ENCODE measurements at regions not wholly inside any gene's neighbourhood (a gene's known extent, or its start where the extent isn't known, plus 50 kb on each side); places are given as distances from the start of the nearest gene placed in this dataset.

DNA sequence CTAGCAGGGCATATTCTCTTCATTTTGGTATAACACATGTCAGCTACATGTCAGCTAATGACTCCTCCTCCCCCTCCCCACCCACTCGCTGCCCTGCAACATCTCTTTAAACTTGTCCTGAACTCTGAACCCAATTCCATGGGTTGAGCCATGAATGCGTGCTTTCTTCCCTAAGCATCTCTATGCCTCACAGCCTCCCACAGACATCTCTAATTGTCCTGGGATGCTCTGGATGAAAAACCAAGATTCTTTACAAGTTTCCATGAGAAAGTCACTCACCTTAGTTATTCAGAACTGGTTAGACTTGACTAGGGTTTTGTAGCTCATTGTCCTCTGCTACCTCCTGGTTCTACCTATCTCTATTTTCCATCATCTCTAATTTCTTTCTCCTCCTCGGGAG, 629.1 kb downstream of the TBL1XR1 start:
- TF ChIP-seq POLR2A (IDR thresholded peaks at IDR 0.05; ENCODE audit: low read length) (no peak), GATA1 (IDR thresholded peaks at IDR 0.05; ENCODE audit: low read depth, low read length) (no peak)

All from erythroblast (primary cell).